GM12891 (cell line): ENCODE measurements at regions not wholly inside any gene's neighbourhood (a gene's known extent, or its start where the extent isn't known, plus 50 kb on each side); places are given as distances from the start of the nearest gene placed in this dataset.

ENCODE experiments used
- DNase-seq: peaks from one replicate; pipeline ENCODE4 v3.0.0; 2011; ENCODE audit warnings: low spot score; ENCODE audit not compliant: insufficient read length
- FAIRE-seq: peaks from 2 replicates; lab custom pipeline; 2011; peaks lifted over from hg19 to GRCh38; lab: Jason Lieb, UNC
- PAX5 ChIP-seq: IDR thresholded peaks from 2 replicates; pipeline ENCODE4 v1.6.1; 2011; ENCODE audit warnings: low read length, moderate library complexity, mild to moderate bottlenecking; ENCODE audit not compliant: insufficient read depth, severe bottlenecking
- POLR2A ChIP-seq: IDR thresholded peaks from 2 replicates; pipeline ENCODE4 v1.6.1; 2011; ENCODE audit warnings: low read depth, low read length, control low read depth
- POLR2AphosphoS5 ChIP-seq: IDR thresholded peaks from 2 replicates; pipeline ENCODE4 v1.6.1; 2011; ENCODE audit warnings: low read depth, low read length, control low read depth
- POU2F2 ChIP-seq: IDR thresholded peaks from 2 replicates; pipeline ENCODE4 v1.6.1; 2011; ENCODE audit warnings: low read depth, mild to moderate bottlenecking, control low read depth, low read length, moderate library complexity
- SPI1 ChIP-seq: IDR thresholded peaks from 2 replicates; pipeline ENCODE4 v1.6.1; 2011; ENCODE audit warnings: low read depth, low read length, control low read depth
- TAF1 ChIP-seq: IDR thresholded peaks from 2 replicates; pipeline ENCODE4 v1.6.1; 2011; ENCODE audit warnings: low read depth, low read length, control low read depth

DNA sequence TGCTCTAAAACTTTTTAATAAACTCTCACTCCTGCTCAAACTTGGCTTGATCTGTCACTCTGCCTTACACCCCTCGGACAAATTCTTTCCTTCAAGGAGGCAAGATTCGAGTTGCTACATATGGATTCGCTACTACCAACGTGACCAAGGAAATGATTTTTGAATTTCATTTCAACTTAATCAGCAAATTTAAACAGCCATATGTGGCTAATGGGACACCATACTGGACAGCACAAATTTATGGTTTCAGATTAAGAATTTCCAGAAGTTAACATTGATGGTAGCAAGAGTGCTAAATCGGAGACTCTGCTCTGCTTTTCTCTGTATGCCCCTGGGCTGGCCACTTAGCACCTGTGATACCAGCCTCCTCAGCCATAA, 318.2 kb upstream of the PSMD7 start:
- TF ChIP-seq PAX5: no peak
- TF ChIP-seq SPI1: no peak
- no peak for TF ChIP-seq POU2F2
- TF ChIP-seq POLR2AphosphoS5: no peak
- no peak for TF ChIP-seq POLR2A
- no peak for TF ChIP-seq TAF1
- DNase-seq (no peak), FAIRE-seq (no peak)

DNA sequence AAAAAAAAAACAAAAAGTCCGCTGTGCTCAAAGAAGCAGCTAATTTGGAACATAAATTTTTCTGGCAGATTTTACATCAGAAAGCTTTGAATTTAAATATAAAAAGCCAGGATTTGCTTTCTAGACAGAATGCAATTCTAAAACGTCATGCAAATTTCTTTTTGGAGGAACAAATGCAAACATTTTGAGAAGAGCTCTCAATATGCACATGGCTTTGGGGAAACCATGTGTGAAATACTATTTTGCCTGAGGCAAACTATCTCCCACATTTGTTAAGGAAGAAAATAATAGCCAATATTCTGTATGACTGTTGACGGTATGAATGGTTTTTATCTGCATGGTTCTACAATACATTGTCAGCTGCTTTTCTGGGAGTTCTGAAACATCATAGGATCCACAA, 320.0 kb upstream of the PSMD7 start:
- DNase-seq (no peak), FAIRE-seq (no peak)
- TF ChIP-seq PAX5 (no peak), POU2F2 (no peak), TAF1 (no peak), POLR2AphosphoS5 (no peak), POLR2A (no peak), SPI1 (no peak)

DNA sequence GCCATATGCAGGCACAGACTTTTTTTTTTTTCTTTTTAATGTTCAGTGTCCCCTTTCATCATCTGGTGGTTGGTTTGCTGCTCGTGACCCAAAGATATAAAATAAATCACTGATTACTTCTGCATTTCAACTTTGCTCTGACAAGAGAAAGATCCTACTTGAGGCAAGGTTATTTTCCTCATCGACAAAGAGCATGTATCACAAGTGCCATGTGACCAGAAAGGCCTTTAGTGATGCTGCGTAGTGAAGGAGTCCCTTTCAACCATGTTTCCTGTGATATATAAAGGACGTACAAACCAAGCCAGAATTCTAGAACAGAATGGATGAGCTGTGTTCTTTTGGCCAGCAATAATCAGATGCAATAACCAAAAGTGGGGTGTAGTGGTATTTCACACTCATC, 323.4 kb upstream of the PSMD7 start:
- TF ChIP-seq POLR2AphosphoS5: no peak
- no peak for TF ChIP-seq TAF1
- no peak for TF ChIP-seq POLR2A
- no peak for TF ChIP-seq SPI1
- TF ChIP-seq PAX5: no peak
- TF ChIP-seq POU2F2: no peak
- FAIRE-seq: no peak
- DNase-seq: no peak

DNA sequence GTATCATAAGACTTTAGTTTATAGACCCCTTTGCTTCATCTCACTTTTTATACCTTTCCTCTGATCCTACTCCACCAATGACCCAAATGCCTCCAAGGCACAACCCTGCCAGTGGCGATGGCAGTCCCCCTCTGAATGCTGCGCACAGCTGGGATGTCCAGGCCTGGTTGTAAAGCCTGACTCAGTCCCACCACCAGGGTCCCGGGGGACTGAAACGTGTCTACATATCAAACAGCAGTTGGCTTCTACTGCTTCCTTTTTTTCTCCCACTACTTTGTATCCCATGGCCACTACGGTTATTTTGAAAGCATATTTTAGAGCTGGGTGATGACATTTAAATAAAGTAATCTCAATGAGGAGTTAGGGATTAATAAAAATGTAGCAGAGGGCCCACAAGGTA, 329.8 kb upstream of the PSMD7 start:
- FAIRE-seq: no peak
- TF ChIP-seq SPI1 (no peak), POLR2A (no peak), POU2F2 (no peak), TAF1 (no peak), POLR2AphosphoS5 (no peak), PAX5 (no peak)
- DNase-seq: no peak

DNA sequence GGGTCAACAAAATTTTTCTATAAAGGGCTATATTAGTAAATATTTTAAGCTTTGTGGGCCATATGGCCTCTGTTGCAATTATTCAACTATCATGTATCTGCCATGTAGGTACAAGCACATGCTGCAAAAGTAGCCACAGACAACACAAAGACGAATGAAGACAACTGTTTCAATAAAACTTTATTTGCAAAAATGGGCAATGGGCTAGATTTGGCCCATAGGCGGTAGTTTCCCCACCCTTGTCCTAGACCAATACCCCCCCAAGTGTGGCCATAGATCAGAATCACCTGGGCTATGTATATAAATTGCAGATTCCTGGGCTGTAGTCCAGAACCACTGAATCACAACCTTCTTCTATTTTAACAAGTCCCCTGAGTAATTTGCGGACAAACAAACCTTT, 331.0 kb upstream of the PSMD7 start:
- DNase-seq (no peak), FAIRE-seq (no peak)
- TF ChIP-seq POU2F2 (no peak), POLR2A (no peak), PAX5 (no peak), POLR2AphosphoS5 (no peak), TAF1 (no peak)

DNA sequence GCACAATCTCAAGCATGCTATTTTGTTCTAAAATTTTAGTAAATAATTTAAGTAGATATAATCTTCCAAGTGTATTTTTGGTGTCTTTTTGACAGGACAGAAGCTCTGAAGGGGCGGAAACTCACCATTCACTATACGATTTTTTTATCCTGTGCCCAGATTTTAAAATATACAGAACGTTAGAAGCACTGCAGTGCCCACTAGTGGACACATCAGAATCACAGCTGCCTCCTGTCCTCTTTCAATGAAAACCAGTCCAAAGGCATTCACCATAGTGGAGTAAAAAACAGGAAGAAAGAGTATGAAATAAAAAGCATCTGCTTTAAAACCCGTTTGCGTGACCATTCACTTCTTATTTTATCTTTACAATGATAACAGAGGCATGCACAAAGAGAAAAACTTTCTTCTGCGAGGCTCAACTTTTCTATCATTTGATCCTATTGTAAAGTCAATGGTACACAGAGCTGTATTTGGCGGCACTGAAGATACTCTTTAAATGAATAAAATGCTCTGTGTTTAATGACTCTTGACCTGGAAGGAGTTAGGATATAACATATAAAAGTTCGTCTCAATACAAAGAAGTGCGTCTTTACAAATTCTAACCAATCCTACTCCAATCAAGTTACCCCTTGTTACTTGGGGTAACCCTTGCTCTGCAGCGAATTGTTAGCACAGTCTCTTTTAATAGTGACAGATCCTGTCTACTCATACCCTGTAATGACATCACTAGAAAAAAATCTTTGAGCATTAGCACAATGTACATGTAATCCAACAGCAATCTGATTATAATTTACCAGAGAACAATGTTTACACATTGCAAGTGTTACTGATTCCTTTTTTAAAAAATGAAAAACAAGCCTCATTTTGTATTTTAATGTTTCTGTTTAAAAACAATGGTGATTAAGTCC, 339.8 kb upstream of the PSMD7 start:
- peak; percentile 28 for FAIRE-seq
- TF ChIP-seq SPI1 (no peak), POLR2AphosphoS5 (no peak), PAX5 (no peak), POLR2A (no peak), POU2F2 (no peak), TAF1 (no peak)
- peak; percentile 22 for DNase-seq

DNA sequence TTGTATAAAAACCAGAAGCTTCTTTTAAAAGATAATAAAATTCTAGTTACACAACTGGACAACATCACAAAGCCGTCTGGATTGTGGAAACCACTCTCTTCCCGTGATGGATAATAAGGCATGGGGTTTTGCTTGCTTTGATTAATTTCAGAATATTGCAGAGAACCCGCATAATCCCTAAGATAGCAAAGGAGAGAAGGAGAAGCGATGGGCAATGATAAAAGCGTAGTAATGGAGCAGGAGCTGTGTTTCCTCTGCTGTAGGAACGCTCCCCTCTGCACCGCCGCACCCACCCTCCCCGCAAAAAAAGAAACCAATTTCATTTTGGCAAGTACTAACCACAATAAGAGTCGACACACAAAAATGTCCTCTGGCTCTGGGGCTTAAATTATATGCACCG, 340.9 kb upstream of the PSMD7 start:
- FAIRE-seq (no peak), DNase-seq (no peak)
- TF ChIP-seq POU2F2 (no peak), PAX5 (no peak), SPI1 (no peak), POLR2AphosphoS5 (no peak), TAF1 (no peak), POLR2A (no peak)

DNA sequence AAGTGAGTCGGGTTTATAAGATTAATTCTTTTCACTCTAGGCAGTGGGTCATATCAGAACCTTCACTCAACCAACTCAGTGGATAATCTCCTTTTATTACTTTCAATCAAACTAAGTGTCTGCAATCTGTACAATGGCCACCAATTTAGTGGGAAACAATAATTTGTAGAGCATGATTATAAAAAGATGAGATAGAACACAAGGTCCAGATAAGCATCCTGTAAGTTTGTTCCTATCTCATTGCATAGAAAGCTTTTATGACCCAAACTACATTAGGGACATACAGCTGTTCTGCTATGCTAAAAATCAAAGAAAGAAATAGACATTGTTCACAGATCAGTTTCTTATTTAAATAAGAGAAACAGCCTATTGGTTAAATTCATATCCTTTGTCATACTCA, 341.4 kb upstream of the PSMD7 start:
- FAIRE-seq: no peak
- DNase-seq: no peak
- TF ChIP-seq POU2F2: no peak
- TF ChIP-seq POLR2AphosphoS5: no peak
- no peak for TF ChIP-seq PAX5
- TF ChIP-seq TAF1: no peak
- no peak for TF ChIP-seq POLR2A
- TF ChIP-seq SPI1: no peak

DNA sequence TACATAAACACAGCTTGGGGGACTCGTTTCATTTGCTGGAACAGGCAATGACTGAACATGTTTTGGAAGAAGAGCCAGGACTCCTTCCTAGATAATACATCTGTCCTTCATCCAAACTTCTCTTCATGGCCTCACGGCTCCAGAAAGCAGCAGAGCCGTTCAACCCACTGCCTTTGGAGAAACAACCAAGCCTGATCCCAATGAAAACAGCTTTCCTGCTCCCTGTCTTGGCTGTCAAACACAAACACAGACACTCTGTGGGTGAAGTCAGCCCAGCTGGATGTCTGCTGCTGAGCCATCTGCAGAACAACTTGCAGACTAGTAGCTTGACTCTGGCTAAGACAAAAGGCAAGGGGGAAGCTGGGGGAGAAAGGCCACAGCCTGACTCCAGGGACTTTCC, 345.1 kb upstream of the PSMD7 start:
- TF ChIP-seq SPI1: no peak
- TF ChIP-seq TAF1: no peak
- TF ChIP-seq POU2F2: no peak
- no peak for TF ChIP-seq POLR2AphosphoS5
- TF ChIP-seq POLR2A: no peak
- TF ChIP-seq PAX5: no peak
- DNase-seq (no peak), FAIRE-seq (no peak)
